BJ (cell line): ENCODE measurements at regions not wholly inside any gene's neighbourhood (a gene's known extent, or its start where the extent isn't known, plus 50 kb on each side); places are given as distances from the start of the nearest gene placed in this dataset.

ENCODE experiments used
- CTCF ChIA-PET: fragments of 350-600 bp; formaldehyde crosslinking; extraction: SDS; loops from one replicate; lab custom pipeline; 2021; ENCODE audit warnings: antibody characterized with exemption, inconsistent platforms; lab: Yijun Ruan, JAX
- POLR2A ChIA-PET: fragments of 300-600 bp; sonication (Branson Sonifier 250); formaldehyde crosslinking; extraction: SDS; loops from one replicate; lab custom pipeline; 2021; ENCODE audit warnings: antibody characterized with exemption; lab: Charles Lee
- DNase-seq: peaks from one replicate; pipeline ENCODE4 v3.0.0-alpha.2; 2011; ENCODE audit warnings: low read depth
- H3K27me3 ChIP-seq: 2 replicates; pipeline ENCODE4 v1.6.0; 2011; ENCODE audit warnings: low read length; ENCODE audit not compliant: control insufficient read depth, insufficient read depth
- H3K36me3 ChIP-seq: 2 replicates; pipeline ENCODE4 v1.5.1; 2011; ENCODE audit warnings: low read length; ENCODE audit not compliant: control insufficient read depth, insufficient read depth
- H3K4me3 ChIP-seq: 2 replicates; pipeline ENCODE4 v1.5.1; 2011; ENCODE audit warnings: low read depth, mild to moderate bottlenecking, control low read depth, low read length
- CTCF ChIP-seq: IDR thresholded peaks from 2 replicates; pipeline ENCODE4 v1.5.1; 2011; ENCODE audit warnings: low read depth, mild to moderate bottlenecking, control low read depth, inconsistent platforms, low read length, moderate library complexity; ENCODE audit not compliant: insufficient read depth

- no peaks in the 10 kb centered on the region for H3K27me3 ChIP-seq
- CTCF ChIA-PET, result no interaction called here
- DNase-seq, result no peak
- POLR2A ChIA-PET, result no interaction called here
- TF ChIP-seq CTCF, result no peak
- no peaks in the 10 kb centered on the region for H3K36me3 ChIP-seq
- H3K4me3 ChIP-seq, result no peak overlapping the region
Measured at GRCh38 chr9:82275258-82275927, 286.8 kb downstream of the SPATA31D1 start.

GRCh38 chr9:82281066-82281465, 292.5 kb downstream of the SPATA31D1 start:
- DNase-seq, result no peak
- Histone ChIP-seq H3K36me3 (no peaks in the 10 kb centered on the region), H3K4me3 (no peak overlapping the region), H3K27me3 (no peaks in the 10 kb centered on the region)
- POLR2A ChIA-PET, result no interaction called here
- CTCF ChIA-PET, result no interaction called here
- no peak for TF ChIP-seq CTCF

GRCh38 chr9:82284758-82285157, 296.2 kb downstream of the SPATA31D1 start:
- no peak for TF ChIP-seq CTCF
- Histone ChIP-seq H3K36me3 (no peaks in the 10 kb centered on the region), H3K4me3 (no peak overlapping the region), H3K27me3 (no peaks in the 10 kb centered on the region)
- DNase-seq, result no peak
- ChIA-PET POLR2A (interaction anchor here (0.5 kb wide), 1 partner anchor 569 kb away, joined by 11 read pairs; no protein-coding TSS in a partner anchor), CTCF (interaction anchor here (0.7 to 1.1 kb wide), 2 partner anchors 15 to 18 kb away, joined by 3 to 4 read pairs; no protein-coding TSS in a partner anchor)

GRCh38 chr9:82295181-82295580, 306.6 kb downstream of the SPATA31D1 start:
- H3K36me3 ChIP-seq, result no peaks in the 10 kb centered on the region
- TF ChIP-seq CTCF, result no peak
- no peak overlapping the region for H3K4me3 ChIP-seq
- H3K27me3 ChIP-seq, result no peaks in the 10 kb centered on the region
- DNase-seq, result no peak
- CTCF ChIA-PET, result no interaction called here
- POLR2A ChIA-PET, result no interaction called here

- POLR2A ChIA-PET, result no interaction called here
- H3K4me3 ChIP-seq, result no peak overlapping the region
- no peak for TF ChIP-seq CTCF
- no peaks in the 10 kb centered on the region for H3K27me3 ChIP-seq
- H3K36me3 ChIP-seq, result no peaks in the 10 kb centered on the region
- DNase-seq, result no peak
- CTCF ChIA-PET, result no interaction called here
Measured at GRCh38 chr9:82299870-82300269, 311.3 kb downstream of the SPATA31D1 start.
